Hepatocyte (in vitro differentiated cells): ENCODE measurements at regions not wholly inside any gene's neighbourhood (a gene's known extent, or its start where the extent isn't known, plus 50 kb on each side); places are given as distances from the start of the nearest gene placed in this dataset.
A peak's percentile ranks its signal among the peaks of the same experiment; 100 is the strongest.

Source experiments
- DNase-seq: peaks from one replicate; pipeline ENCODE4 v3.0.0-alpha.2; 2016; ENCODE audit warnings: low spot score
- H2AFZ ChIP-seq: fragments of 200-600 bp; sonication (generic); 2 replicates; pipeline ENCODE4 v1.6.0; 2016; ENCODE audit warnings: antibody characterized with exemption, mild to moderate bottlenecking
- H3K27ac ChIP-seq: fragments of 200-600 bp; sonication (generic); 2 replicates; pipeline ENCODE4 v1.5.1; 2016; ENCODE audit warnings: mild to moderate bottlenecking
- H3K27me3 ChIP-seq: fragments of 200-600 bp; sonication (generic); 2 replicates; pipeline ENCODE4 v1.6.1; 2016
- H3K36me3 ChIP-seq: fragments of 200-600 bp; sonication (generic); replicated peaks from 2 replicates; pipeline ENCODE4 v1.5.1; 2016; ENCODE audit warnings: low read depth; ENCODE audit not compliant: insufficient read depth
- H3K4me1 ChIP-seq: fragments of 200-600 bp; sonication (generic); 2 replicates; pipeline ENCODE4 v1.5.1; 2016; ENCODE audit warnings: mild to moderate bottlenecking, moderate library complexity; ENCODE audit not compliant: insufficient read depth
- H3K4me2 ChIP-seq: fragments of 200-600 bp; sonication (generic); 2 replicates; pipeline ENCODE4 v1.6.0; 2016
- H3K4me3 ChIP-seq: fragments of 200-600 bp; sonication (generic); 2 replicates; pipeline ENCODE4 v1.5.1; 2016; ENCODE audit warnings: mild to moderate bottlenecking
- H3K79me2 ChIP-seq: fragments of 200-600 bp; sonication (generic); 2 replicates; pipeline ENCODE4 v1.6.0; 2017; ENCODE audit warnings: mild to moderate bottlenecking
- H3K9me2 ChIP-seq: fragments of 200-600 bp; sonication (generic); replicated peaks from 2 replicates; pipeline ENCODE4 v1.6.0; 2017; ENCODE audit warnings: mild to moderate bottlenecking; ENCODE audit not compliant: insufficient read depth
- H3K9me3 ChIP-seq: fragments of 200-600 bp; sonication (generic); 2 replicates; pipeline ENCODE4 v1.5.1; 2016; ENCODE audit warnings: low read depth, mild to moderate bottlenecking
- H4K20me1 ChIP-seq: fragments of 200-600 bp; sonication (generic); 2 replicates; pipeline ENCODE4 v1.6.0; 2016; ENCODE audit warnings: mild to moderate bottlenecking; ENCODE audit not compliant: insufficient read depth, poor library complexity, severe bottlenecking
- EZH2 ChIP-seq: fragments of 200-600 bp; sonication (generic); IDR thresholded peaks from 2 replicates; pipeline ENCODE4 v1.6.1; 2016; ENCODE audit warnings: antibody characterized with exemption, mild to moderate bottlenecking, borderline replicate concordance
- EZH2phosphoT487 ChIP-seq: fragments of 200-600 bp; sonication (generic); IDR thresholded peaks from one replicate; pipeline ENCODE4 v1.6.1; 2018; ENCODE audit warnings: antibody characterized with exemption, mild to moderate bottlenecking, low read depth, moderate library complexity; ENCODE audit not compliant: unreplicated experiment, severe bottlenecking
- WGBS: methylation state at CpG from one replicate; pipeline ENCODE4 v1.1.6; 2016; ENCODE audit warnings: low lambda C conversion rate; ENCODE audit errors: missing lambda C conversion rate; 5-methylcytosine and 5-hydroxymethylcytosine counted together
- TF ChIP-seq, protein P1 (sequence below): fragments of 200-600 bp; sonication (generic); IDR thresholded peaks from 2 replicates; pipeline ENCODE4 v1.5.1; 2016; ENCODE audit warnings: antibody characterized with exemption, mild to moderate bottlenecking; ENCODE audit not compliant: poor library complexity

DNA sequence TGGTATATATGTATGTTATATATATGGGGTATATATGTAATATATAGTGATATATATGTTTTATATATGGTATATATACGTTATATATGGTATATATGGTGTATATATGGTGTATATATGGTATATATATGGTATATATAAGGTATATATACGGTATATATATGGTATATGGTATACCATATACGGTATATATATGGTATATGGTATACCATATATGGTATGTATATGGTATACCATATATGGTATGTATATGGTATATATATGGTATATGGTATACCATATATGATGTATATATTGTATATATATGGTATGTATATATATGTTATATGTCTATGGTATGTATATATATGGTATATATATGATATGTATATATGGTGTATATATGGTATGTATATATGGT lies 447.7 kb upstream of the USP24 start:
- no peaks in the 10 kb centered on the region for H3K9me2 ChIP-seq
- H3K79me2 ChIP-seq = no peaks in the 10 kb centered on the region
- no peaks in the 10 kb centered on the region for H4K20me1 ChIP-seq
- 87% methylated on average over 3 of the region's 3 CpGs for WGBS
- no peak for DNase-seq
- no peaks in the 10 kb centered on the region for H3K27me3 ChIP-seq
- no peak overlapping the region for H3K4me3 ChIP-seq
- no peak for TF ChIP-seq EZH2
- TF ChIP-seq, protein P1, sequence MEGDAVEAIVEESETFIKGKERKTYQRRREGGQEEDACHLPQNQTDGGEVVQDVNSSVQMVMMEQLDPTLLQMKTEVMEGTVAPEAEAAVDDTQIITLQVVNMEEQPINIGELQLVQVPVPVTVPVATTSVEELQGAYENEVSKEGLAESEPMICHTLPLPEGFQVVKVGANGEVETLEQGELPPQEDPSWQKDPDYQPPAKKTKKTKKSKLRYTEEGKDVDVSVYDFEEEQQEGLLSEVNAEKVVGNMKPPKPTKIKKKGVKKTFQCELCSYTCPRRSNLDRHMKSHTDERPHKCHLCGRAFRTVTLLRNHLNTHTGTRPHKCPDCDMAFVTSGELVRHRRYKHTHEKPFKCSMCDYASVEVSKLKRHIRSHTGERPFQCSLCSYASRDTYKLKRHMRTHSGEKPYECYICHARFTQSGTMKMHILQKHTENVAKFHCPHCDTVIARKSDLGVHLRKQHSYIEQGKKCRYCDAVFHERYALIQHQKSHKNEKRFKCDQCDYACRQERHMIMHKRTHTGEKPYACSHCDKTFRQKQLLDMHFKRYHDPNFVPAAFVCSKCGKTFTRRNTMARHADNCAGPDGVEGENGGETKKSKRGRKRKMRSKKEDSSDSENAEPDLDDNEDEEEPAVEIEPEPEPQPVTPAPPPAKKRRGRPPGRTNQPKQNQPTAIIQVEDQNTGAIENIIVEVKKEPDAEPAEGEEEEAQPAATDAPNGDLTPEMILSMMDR = no peak
- TF ChIP-seq EZH2phosphoT487 = no peak
- no peaks in the 10 kb centered on the region for H3K36me3 ChIP-seq
- no peaks in the 10 kb centered on the region for H3K4me1 ChIP-seq
- no peak overlapping the region for H3K27ac ChIP-seq
- no peaks in the 10 kb centered on the region for H3K9me3 ChIP-seq
- H2AFZ ChIP-seq = no peak overlapping the region
- no peak overlapping the region for H3K4me2 ChIP-seq

DNA sequence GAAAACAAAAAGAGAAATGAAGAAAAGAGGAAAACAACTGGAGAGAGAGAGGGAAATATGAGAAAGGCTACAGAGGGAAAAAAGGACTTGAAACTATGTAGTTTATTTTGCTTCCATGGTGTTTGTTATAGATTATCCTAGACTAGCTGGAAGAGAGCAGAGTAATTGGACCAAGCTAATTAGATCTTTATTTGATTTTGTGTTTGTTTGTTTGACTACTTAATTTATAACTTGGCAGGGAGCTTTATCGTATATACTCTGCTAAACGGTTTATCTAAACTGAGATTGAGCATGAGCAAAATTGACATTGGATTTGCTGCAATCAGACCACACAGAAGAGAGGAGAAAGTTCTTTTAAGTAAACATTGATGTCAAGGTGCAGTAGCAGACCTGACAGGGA lies 443.8 kb upstream of the USP24 start:
- 25% methylated on average over 2 of the region's 2 CpGs for WGBS
- H2AFZ ChIP-seq = no peak overlapping the region
- no peaks in the 10 kb centered on the region for H3K36me3 ChIP-seq
- no peaks in the 10 kb centered on the region for H4K20me1 ChIP-seq
- no peaks in the 10 kb centered on the region for H3K4me1 ChIP-seq
- H3K9me3 ChIP-seq = no peaks in the 10 kb centered on the region
- DNase-seq = no peak
- H3K9me2 ChIP-seq = no peaks in the 10 kb centered on the region
- H3K4me3 ChIP-seq = no peak overlapping the region
- no peak for TF ChIP-seq EZH2
- no peak for TF ChIP-seq EZH2phosphoT487
- TF ChIP-seq, protein P1 = no peak
- no peaks in the 10 kb centered on the region for H3K79me2 ChIP-seq
- no peaks in the 10 kb centered on the region for H3K27me3 ChIP-seq
- no peak overlapping the region for H3K4me2 ChIP-seq
- H3K27ac ChIP-seq = peak overlapping the region; percentile 62

DNA sequence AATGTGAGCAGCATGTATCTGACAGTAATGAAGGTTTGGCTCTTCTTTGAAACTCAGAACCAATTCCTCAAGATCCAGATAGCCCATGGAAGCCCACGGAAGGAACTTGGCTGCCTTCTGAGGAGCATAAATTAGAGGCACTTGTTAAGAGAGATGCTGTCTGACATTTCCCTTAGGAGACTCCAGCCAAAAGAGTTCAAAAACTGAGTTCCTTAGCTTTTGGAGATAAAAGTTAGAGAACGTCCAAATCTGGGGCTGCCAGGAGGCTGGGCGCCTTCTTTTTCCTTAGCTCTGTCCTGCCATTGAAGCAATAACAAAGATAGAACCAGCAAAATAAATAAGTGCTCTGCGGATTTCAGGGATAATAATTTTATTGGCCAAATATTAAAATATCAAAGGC lies 439.6 kb upstream of the USP24 start:
- WGBS = 81% methylated on average over 4 of the region's 4 CpGs
- H3K4me1 ChIP-seq = no peaks in the 10 kb centered on the region
- H3K79me2 ChIP-seq = no peaks in the 10 kb centered on the region
- no peaks in the 10 kb centered on the region for H3K36me3 ChIP-seq
- H4K20me1 ChIP-seq = no peaks in the 10 kb centered on the region
- H3K4me3 ChIP-seq = no peak overlapping the region
- H3K27me3 ChIP-seq = no peaks in the 10 kb centered on the region
- no peak for DNase-seq
- no peaks in the 10 kb centered on the region for H3K9me3 ChIP-seq
- TF ChIP-seq EZH2 (no peak), EZH2phosphoT487 (no peak)
- TF ChIP-seq, protein P1 = no peak
- no peak overlapping the region for H2AFZ ChIP-seq
- H3K4me2 ChIP-seq = no peak overlapping the region
- no peaks in the 10 kb centered on the region for H3K9me2 ChIP-seq
- H3K27ac ChIP-seq = peak overlapping the region; percentile 28

DNA sequence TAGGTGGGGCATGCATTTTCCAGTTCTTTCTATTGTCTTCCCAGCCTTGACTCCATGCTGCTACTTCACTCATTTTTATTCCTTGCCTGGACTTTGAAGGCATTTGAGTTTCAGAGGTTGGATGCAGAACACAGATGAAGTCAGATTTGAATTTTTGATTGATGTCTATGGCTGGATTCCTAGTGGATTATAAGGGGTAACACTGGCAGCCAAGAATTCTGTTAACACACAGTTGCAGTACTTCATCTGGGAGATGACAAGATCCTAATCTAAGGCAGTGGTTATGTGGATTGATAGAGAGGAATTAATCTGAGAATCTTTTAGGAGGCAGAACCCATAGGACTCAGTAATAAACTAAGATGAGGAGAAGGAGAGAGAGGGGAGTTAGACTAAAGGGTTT lies 439.0 kb upstream of the USP24 start:
- no peaks in the 10 kb centered on the region for H3K9me3 ChIP-seq
- no peak overlapping the region for H2AFZ ChIP-seq
- H3K36me3 ChIP-seq = no peaks in the 10 kb centered on the region
- no peaks in the 10 kb centered on the region for H3K79me2 ChIP-seq
- no peaks in the 10 kb centered on the region for H3K27me3 ChIP-seq
- no peak for DNase-seq
- H3K9me2 ChIP-seq = no peaks in the 10 kb centered on the region
- no peak overlapping the region for H3K4me2 ChIP-seq
- H3K4me1 ChIP-seq = no peaks in the 10 kb centered on the region
- no peaks in the 10 kb centered on the region for H4K20me1 ChIP-seq
- no peak overlapping the region for H3K27ac ChIP-seq
- H3K4me3 ChIP-seq = no peak overlapping the region
- TF ChIP-seq EZH2phosphoT487 (no peak), EZH2 (no peak)
- TF ChIP-seq, protein P1 = no peak
